ENCODE measurements at regions not wholly inside any gene's neighbourhood (a gene's known extent, or its start where the extent isn't known, plus 50 kb on each side); places are given as distances from the start of the nearest gene placed in this dataset.

- no peak overlapping the region for H3K4me3 ChIP-seq (ENCODE audit: low read length)
- TF ChIP-seq, protein P1, sequence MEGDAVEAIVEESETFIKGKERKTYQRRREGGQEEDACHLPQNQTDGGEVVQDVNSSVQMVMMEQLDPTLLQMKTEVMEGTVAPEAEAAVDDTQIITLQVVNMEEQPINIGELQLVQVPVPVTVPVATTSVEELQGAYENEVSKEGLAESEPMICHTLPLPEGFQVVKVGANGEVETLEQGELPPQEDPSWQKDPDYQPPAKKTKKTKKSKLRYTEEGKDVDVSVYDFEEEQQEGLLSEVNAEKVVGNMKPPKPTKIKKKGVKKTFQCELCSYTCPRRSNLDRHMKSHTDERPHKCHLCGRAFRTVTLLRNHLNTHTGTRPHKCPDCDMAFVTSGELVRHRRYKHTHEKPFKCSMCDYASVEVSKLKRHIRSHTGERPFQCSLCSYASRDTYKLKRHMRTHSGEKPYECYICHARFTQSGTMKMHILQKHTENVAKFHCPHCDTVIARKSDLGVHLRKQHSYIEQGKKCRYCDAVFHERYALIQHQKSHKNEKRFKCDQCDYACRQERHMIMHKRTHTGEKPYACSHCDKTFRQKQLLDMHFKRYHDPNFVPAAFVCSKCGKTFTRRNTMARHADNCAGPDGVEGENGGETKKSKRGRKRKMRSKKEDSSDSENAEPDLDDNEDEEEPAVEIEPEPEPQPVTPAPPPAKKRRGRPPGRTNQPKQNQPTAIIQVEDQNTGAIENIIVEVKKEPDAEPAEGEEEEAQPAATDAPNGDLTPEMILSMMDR (conservative IDR thresholded peaks at IDR 0.05; ENCODE audit: low read depth, low read length): no peak
- DNase-seq (ENCODE audit: low read depth): no peak
Measured at GRCh38 chr20:22260506-22260905, 323.9 kb downstream of the FOXA2 start.

- DNase-seq (ENCODE audit: low read depth): no peak
- TF ChIP-seq, protein P1 (conservative IDR thresholded peaks at IDR 0.05; ENCODE audit: low read depth, low read length): no peak
- no peak overlapping the region for H3K4me3 ChIP-seq (ENCODE audit: low read length)
Measured at GRCh38 chr20:22257912-22258311, 326.5 kb downstream of the FOXA2 start.

DNA sequence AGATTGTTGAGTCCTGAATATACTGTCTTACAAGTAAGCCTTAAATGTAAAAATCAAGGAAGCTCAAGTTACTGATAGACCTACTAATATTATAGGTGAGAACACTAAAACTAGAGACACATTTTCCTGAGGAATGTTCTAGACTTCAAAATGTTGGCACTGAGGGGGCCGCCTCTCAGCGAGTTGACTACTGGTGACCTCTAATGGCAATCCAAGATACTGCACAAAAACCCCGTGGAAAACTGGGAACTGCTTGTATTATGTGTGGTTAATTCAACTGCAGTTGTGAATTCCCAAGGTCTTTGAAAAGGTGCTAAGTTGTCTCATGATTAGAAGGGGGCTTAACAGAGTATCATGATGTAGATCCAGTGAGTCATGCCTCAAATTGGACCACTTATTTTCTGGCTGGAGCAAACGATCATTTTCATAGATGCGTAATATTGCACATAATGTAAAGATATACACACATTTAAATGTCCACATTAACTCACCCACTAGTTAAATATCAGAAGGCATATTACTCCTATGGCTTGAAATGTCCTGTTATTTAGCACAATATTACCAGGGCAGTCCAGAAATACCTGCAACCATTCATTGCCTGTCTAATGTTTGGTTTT lies 336.2 kb downstream of the FOXA2 start:
- DNase-seq (ENCODE audit: low read depth): no peak
- H3K4me3 ChIP-seq (ENCODE audit: low read length): no peak overlapping the region
- TF ChIP-seq, protein P1 (conservative IDR thresholded peaks at IDR 0.05; ENCODE audit: low read depth, low read length): no peak

DNA sequence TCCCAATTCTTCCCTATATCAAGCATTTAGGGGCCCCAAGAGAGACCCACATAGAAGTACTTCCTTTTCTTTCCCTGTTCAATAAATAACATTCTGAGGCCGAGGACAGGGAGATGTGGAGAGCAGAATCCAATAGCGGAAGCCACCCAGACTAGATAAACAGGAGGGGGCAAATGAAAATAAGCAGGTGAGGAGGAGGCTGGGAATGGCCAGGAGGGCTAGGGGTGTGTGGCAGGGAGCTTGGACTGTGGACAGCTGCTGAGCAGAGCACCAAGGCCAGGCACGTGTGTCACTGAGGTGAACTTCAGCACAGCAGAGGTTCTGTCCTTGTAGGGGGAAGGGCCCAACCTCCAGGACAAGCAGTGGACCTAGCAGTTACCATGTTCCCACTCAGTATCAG lies 339.2 kb downstream of the FOXA2 start:
- TF ChIP-seq, protein P1 (conservative IDR thresholded peaks at IDR 0.05; ENCODE audit: low read depth, low read length): no peak
- DNase-seq (ENCODE audit: low read depth): no peak
- no peak overlapping the region for H3K4me3 ChIP-seq (ENCODE audit: low read length)

DNA sequence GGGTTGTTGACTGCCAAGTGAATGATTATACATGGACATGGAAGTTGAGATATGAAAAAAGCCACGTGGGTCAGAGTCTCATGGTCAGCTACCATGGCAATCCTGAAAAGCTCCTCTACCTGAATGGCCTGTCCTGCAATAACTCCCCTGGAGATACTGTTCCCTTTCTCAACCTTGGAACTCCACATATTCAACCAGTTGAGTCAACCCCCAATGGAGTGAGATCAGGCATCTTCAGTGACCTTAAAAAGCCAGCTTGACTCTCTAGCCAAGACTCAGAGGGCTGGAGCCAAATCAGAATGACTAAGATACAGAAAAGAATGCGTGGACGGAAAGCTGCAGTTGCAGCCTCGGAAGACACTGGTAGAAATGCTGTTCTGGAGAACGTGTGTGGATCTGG lies 341.3 kb downstream of the FOXA2 start:
- H3K4me3 ChIP-seq (ENCODE audit: low read length): no peak overlapping the region
- no peak for DNase-seq (ENCODE audit: low read depth)
- TF ChIP-seq, protein P1 (conservative IDR thresholded peaks at IDR 0.05; ENCODE audit: low read depth, low read length): no peak

DNA sequence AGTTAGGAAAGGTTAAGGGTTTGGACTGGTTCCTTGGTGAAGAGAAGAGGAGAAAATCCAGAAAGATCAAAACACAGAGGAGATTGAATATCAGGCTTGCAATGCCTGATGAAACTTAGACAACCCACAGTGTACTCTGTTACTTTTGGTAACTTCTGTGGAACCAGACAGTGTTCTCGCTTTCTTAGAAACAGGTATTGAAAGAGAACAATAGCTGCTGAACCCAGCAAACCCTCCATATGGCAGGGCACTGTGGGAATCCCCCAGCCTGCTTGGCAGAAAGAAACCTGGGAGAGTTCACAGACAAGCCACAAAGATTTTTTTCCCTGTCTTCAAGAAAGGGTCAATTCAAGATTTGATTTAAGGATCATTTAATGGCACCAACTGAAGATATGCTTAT lies 342.8 kb downstream of the FOXA2 start:
- no peak for DNase-seq (ENCODE audit: low read depth)
- no peak overlapping the region for H3K4me3 ChIP-seq (ENCODE audit: low read length)
- TF ChIP-seq, protein P1 (conservative IDR thresholded peaks at IDR 0.05; ENCODE audit: low read depth, low read length): no peak

- DNase-seq (ENCODE audit: low read depth): no peak
- TF ChIP-seq, protein P1 (conservative IDR thresholded peaks at IDR 0.05; ENCODE audit: low read depth, low read length): no peak
- H3K4me3 ChIP-seq (ENCODE audit: low read length): no peak overlapping the region
Measured at GRCh38 chr20:22232923-22233322, 351.4 kb downstream of the FOXA2 start.
